ENCODE measurements at regions not wholly inside any gene's neighbourhood (a gene's known extent, or its start where the extent isn't known, plus 50 kb on each side); places are given as distances from the start of the nearest gene placed in this dataset.

DNA sequence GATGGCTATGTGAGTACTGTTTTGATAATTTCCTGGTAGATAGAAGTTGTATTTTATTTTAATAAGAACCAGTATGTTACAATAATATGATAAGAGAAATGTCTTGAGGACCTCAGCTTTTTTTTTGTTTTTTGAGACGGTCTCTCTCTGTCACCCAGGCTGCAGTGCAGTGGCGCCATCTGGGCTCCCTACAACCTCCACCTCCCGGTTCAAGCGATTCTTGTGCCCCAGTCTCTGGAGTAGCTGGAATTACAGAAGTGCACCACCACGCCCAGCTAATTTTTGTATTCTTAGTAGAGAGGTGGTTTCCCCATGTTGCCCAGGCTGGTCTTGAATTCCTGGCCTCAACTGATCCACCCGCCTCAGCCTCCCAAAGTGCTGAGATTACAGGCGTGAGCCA lies 968.1 kb upstream of the ADGRL4 start:
- no peaks in the 10 kb centered on the region for H3K9me3 ChIP-seq (ENCODE audit: control insufficient read depth, low read length, poor library complexity, severe bottlenecking)
- no peaks in the 10 kb centered on the region for H3K4me1 Mint-ChIP-seq
- ATAC-seq (no peak), DNase-seq (no peak)
- H3K4me3 Mint-ChIP-seq = no peak overlapping the region
- no peaks in the 10 kb centered on the region for H3K27me3 Mint-ChIP-seq
- no peaks in the 10 kb centered on the region for H3K36me3 Mint-ChIP-seq (ENCODE audit: low read depth)
- H3K27ac Mint-ChIP-seq = no peak overlapping the region

DNA sequence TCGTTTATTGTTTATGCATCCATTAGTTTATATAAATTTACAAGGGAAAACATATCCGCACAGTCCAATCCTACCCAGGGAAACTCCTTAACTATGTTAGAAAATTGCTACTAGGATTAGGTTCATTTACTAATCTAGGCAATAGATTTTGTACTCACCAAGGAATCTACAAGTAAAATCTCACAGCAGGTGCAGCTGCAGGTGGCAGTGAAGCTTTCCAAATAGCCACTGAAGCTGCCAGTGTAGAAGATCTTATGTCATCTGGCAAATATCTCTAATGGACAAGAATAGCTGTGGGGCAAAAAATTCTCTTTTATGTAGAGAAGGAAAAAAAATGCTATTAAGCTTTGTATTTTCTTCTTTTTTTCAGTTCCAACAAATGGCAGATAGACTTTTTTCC lies 963.4 kb upstream of the ADGRL4 start:
- H3K27me3 Mint-ChIP-seq = no peaks in the 10 kb centered on the region
- H3K36me3 Mint-ChIP-seq (ENCODE audit: low read depth) = no peaks in the 10 kb centered on the region
- H3K4me3 Mint-ChIP-seq = no peak overlapping the region
- H3K9me3 ChIP-seq (ENCODE audit: control insufficient read depth, low read length, poor library complexity, severe bottlenecking) = no peaks in the 10 kb centered on the region
- H3K4me1 Mint-ChIP-seq = no peaks in the 10 kb centered on the region
- no peak for ATAC-seq
- no peak overlapping the region for H3K27ac Mint-ChIP-seq
- no peak for DNase-seq

DNA sequence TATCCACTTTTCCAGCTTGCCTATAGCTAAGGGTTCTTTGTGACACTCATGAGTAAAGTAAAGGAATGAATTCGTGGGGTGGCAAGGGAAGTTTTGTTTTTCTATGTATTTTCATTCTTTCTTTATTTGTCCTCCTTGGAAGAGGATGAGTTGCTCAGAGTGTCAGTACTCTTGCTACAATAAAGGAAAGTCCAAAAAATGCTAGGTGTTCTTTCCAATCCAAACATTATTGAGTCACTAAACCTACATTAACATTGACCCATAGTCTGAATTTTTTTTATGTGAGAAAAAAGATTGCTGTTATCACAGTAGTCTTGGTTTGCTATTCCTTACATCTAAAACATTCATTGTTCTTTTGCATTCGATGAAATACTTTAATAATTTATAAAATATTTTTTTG lies 959.9 kb upstream of the ADGRL4 start:
- ATAC-seq (no peak), DNase-seq (no peak)
- no peak overlapping the region for H3K4me3 Mint-ChIP-seq
- H3K36me3 Mint-ChIP-seq (ENCODE audit: low read depth) = no peaks in the 10 kb centered on the region
- no peaks in the 10 kb centered on the region for H3K27me3 Mint-ChIP-seq
- no peak overlapping the region for H3K27ac Mint-ChIP-seq
- no peaks in the 10 kb centered on the region for H3K9me3 ChIP-seq (ENCODE audit: control insufficient read depth, low read length, poor library complexity, severe bottlenecking)
- no peaks in the 10 kb centered on the region for H3K4me1 Mint-ChIP-seq

DNA sequence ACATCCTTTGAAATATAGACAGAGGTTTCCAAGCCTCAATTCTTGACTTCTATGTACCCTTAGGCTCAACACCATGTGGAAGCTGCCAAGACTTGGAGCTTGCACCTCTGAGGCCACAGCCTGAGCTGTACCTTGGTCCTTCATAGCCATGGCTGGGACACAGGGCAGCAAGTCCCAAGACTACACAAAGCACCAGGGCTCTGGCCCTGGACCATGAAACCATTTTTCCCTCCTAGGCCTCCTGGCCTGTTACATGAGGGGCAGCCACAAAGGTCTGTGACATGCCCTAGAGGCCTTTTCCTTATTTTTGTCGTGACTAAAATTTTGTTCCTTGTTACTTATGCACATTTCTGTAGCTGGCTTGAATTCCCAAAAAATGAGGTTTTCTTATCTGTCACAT lies 953.1 kb upstream of the ADGRL4 start:
- Mint-ChIP-seq H3K36me3 (ENCODE audit: low read depth) (no peaks in the 10 kb centered on the region), H3K4me3 (no peak overlapping the region), H3K4me1 (no peaks in the 10 kb centered on the region), H3K27ac (no peak overlapping the region), H3K27me3 (no peaks in the 10 kb centered on the region)
- H3K9me3 ChIP-seq (ENCODE audit: control insufficient read depth, low read length, poor library complexity, severe bottlenecking) = no peaks in the 10 kb centered on the region
- no peak for ATAC-seq
- DNase-seq = no peak

DNA sequence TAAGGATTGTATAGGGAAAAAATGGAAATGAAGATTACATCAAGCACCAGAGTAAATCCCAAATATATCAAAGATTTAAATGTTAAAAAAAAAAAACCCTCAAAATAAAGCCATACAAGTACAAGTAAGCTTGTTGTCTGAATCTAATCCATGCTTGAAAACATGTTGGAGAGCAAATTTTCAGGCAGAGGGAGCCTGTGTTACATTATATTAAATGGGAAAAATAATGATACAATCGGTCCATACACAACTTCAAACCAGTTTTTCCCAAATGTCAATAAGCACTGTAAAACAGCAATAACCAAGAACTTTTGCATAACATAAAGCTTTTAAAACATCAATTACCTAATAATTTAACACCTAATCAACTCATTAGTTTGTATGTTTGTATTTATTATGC lies 949.4 kb upstream of the ADGRL4 start:
- no peaks in the 10 kb centered on the region for H3K27me3 Mint-ChIP-seq
- no peak overlapping the region for H3K4me3 Mint-ChIP-seq
- no peaks in the 10 kb centered on the region for H3K36me3 Mint-ChIP-seq (ENCODE audit: low read depth)
- H3K4me1 Mint-ChIP-seq = no peaks in the 10 kb centered on the region
- no peak for ATAC-seq
- no peak for DNase-seq
- H3K27ac Mint-ChIP-seq = no peak overlapping the region
- no peaks in the 10 kb centered on the region for H3K9me3 ChIP-seq (ENCODE audit: control insufficient read depth, low read length, poor library complexity, severe bottlenecking)

DNA sequence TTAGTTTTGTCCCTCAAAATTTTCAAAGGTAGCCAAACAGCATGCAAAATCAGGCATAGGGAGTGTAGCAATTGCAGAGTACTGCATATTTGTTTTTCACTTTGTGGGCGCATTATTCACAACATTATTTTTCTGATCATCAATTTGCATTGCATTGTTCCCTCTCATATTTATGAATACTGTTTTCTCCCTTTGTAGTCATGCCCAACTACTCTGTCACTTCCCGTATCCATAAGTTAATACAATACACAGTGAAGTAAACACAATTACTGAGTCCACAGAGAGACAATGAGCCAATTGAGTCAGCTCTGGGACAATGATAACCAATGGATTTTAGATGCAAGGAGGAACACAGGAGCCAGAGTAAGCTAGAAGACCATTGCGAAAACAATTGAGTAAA lies 944.0 kb upstream of the ADGRL4 start:
- no peak for ATAC-seq

DNA sequence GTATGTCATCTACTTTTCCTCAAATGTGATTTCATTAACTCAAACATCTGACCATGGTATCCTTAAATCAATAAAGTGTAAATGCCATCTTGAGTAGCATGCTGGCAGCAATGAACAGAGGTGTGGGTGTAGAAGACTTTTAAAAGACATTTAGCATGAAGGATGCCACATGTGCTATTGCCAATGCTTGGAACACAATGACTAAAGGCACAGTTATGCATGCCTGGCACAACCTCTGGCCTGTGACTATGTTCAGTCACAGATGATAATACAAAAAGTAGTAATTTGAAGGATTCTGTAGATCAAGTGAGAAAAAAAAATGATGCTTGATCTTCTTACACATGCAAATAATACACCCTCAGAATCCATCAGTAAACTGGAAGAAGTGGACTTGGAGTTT lies 938.9 kb upstream of the ADGRL4 start:
- no peak overlapping the region for H3K4me3 Mint-ChIP-seq
- ATAC-seq (no peak), DNase-seq (no peak)
- no peaks in the 10 kb centered on the region for H3K36me3 Mint-ChIP-seq (ENCODE audit: low read depth)
- no peaks in the 10 kb centered on the region for H3K9me3 ChIP-seq (ENCODE audit: control insufficient read depth, low read length, poor library complexity, severe bottlenecking)
- no peaks in the 10 kb centered on the region for H3K4me1 Mint-ChIP-seq
- H3K27ac Mint-ChIP-seq = no peak overlapping the region
- no peaks in the 10 kb centered on the region for H3K27me3 Mint-ChIP-seq

More for the DNA sequence above, 944.0 kb upstream of the ADGRL4 start:
- Mint-ChIP-seq H3K36me3 (ENCODE audit: low read depth) (no peaks in the 10 kb centered on the region), H3K27me3 (no peaks in the 10 kb centered on the region), H3K27ac (no peak overlapping the region), H3K4me1 (no peaks in the 10 kb centered on the region), H3K4me3 (no peak overlapping the region)
- H3K9me3 ChIP-seq (ENCODE audit: control insufficient read depth, low read length, poor library complexity, severe bottlenecking) = no peaks in the 10 kb centered on the region
- no peak for DNase-seq

DNA sequence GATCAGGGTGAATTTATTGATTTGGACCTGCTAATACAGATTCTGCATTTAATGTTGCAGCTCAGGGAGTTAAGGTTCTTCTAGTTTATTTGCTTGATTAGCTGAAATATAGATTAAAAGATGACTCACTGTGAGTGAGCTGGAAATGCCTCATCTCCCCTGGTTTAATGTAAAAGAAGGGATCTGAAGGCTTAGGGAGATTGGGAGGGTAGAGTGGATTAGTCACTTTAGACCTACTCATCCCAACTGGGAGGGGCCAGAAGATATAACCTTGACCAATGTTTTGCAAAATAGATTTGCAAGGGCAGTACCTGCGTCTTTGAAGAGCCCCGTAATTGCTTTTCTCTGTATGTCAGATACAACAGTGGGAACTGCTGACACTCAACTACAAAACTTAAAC lies 922.8 kb upstream of the ADGRL4 start:
- Mint-ChIP-seq H3K27me3 (no peaks in the 10 kb centered on the region), H3K4me1 (no peaks in the 10 kb centered on the region), H3K36me3 (ENCODE audit: low read depth) (no peaks in the 10 kb centered on the region), H3K27ac (no peak overlapping the region), H3K4me3 (no peak overlapping the region)
- H3K9me3 ChIP-seq (ENCODE audit: control insufficient read depth, low read length, poor library complexity, severe bottlenecking) = no peaks in the 10 kb centered on the region
- DNase-seq (no peak), ATAC-seq (no peak)

DNA sequence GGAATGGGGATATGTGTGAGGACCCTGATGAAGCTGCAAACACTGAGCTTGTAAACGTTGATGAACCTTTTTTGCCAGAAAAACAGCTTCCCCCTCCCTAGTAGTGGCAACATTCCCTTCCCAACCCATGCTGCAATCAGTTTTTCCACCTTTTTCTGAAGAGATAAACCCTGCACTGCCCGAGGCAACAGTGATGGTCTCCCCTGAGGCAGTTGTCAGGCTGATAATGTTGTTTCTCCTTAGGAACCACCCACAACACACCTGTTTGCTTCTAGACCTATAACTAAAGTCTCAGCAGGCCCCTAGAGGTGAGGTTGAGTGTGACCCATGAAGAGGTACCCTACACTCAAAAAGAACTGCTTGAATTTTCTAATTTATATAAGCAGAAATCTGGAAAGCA lies 922.4 kb upstream of the ADGRL4 start:
- no peaks in the 10 kb centered on the region for H3K4me1 Mint-ChIP-seq
- ATAC-seq = no peak
- H3K27ac Mint-ChIP-seq = no peak overlapping the region
- H3K36me3 Mint-ChIP-seq (ENCODE audit: low read depth) = no peaks in the 10 kb centered on the region
- no peaks in the 10 kb centered on the region for H3K27me3 Mint-ChIP-seq
- no peak for DNase-seq
- H3K4me3 Mint-ChIP-seq = no peak overlapping the region
- H3K9me3 ChIP-seq (ENCODE audit: control insufficient read depth, low read length, poor library complexity, severe bottlenecking) = no peaks in the 10 kb centered on the region

DNA sequence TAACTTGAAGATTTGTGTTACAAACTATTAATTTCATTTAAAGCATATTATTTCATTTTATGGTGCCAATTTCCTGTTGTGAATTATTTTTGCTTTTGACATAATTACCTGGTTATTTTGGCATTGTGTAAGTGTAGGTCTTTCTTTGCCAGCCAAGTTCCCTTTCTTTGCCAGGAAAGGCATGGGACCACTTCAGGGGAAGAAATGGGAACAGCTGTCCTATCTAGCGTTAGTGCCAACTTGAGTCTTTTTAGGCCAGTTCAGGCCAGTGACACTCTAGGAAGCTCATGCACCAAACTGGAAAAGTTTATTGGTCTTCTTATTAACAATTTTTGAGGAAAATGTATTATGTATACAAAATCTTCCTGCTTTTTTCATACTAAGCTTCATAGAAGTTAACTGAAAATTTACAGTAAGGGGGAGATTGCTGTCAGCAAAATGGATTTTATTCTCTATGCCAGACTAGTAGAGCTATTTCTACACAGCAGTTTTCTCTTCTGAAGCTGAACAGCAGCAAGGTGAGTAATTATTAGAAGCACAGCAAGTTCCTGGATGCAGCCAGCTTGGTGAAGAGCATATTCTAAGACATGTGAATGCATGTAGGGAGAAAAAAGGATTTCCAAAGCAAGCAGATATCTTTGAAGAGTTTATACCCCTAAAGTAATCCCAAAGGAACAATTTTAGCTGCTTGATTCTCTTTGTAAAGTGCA lies 914.6 kb upstream of the ADGRL4 start:
- no peaks in the 10 kb centered on the region for H3K4me1 Mint-ChIP-seq
- no peak for ATAC-seq
- no peaks in the 10 kb centered on the region for H3K27me3 Mint-ChIP-seq
- no peak overlapping the region for H3K4me3 Mint-ChIP-seq
- H3K27ac Mint-ChIP-seq = no peak overlapping the region
- no peak for DNase-seq
- H3K9me3 ChIP-seq (ENCODE audit: control insufficient read depth, low read length, poor library complexity, severe bottlenecking) = no peaks in the 10 kb centered on the region
- H3K36me3 Mint-ChIP-seq (ENCODE audit: low read depth) = no peaks in the 10 kb centered on the region

DNA sequence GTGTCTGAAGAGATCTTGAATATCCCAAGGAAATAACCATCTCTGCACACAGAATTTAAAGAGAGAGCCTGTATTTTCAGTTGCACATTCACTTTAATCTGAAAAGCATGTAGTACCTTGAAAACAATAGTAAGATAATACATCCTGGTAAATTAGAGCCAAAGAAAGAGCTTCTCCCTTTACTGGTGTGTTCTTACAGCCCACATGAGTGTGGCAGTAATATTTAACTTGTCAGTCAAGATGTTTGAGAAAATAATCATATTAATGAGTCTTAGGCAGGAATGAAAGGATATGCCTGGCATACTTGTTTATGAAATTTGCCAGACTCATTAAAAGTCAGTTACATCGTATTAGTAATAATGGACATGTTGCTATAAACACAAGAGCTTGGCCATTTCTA lies 908.4 kb upstream of the ADGRL4 start:
- H3K27me3 Mint-ChIP-seq = no peaks in the 10 kb centered on the region
- no peaks in the 10 kb centered on the region for H3K4me1 Mint-ChIP-seq
- DNase-seq = no peak
- no peak for ATAC-seq
- H3K9me3 ChIP-seq (ENCODE audit: control insufficient read depth, low read length, poor library complexity, severe bottlenecking) = no peaks in the 10 kb centered on the region
- no peak overlapping the region for H3K4me3 Mint-ChIP-seq
- H3K27ac Mint-ChIP-seq = no peak overlapping the region
- H3K36me3 Mint-ChIP-seq (ENCODE audit: low read depth) = no peaks in the 10 kb centered on the region

DNA sequence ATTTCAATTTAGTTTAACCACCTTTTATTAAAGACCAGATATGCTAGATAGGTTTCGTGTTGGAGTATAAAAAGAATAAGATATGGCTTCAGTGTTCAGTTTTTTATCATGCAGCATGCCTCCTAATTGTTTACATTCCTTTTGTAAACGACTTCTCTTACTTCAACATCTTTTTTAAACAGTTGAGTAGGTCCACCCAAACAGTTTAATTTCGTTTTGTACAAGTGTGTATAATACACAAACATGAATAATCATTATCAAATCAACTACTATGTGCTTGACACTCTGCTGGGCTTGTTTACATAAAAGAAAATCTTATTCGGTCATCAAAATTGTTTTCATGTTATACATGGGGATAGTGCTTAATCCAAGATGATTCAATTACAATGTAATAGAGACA lies 906.3 kb upstream of the ADGRL4 start:
- DNase-seq (no peak), ATAC-seq (no peak)
- no peaks in the 10 kb centered on the region for H3K9me3 ChIP-seq (ENCODE audit: control insufficient read depth, low read length, poor library complexity, severe bottlenecking)
- Mint-ChIP-seq H3K27me3 (no peaks in the 10 kb centered on the region), H3K4me1 (no peaks in the 10 kb centered on the region), H3K27ac (no peak overlapping the region), H3K36me3 (ENCODE audit: low read depth) (no peaks in the 10 kb centered on the region), H3K4me3 (no peak overlapping the region)

DNA sequence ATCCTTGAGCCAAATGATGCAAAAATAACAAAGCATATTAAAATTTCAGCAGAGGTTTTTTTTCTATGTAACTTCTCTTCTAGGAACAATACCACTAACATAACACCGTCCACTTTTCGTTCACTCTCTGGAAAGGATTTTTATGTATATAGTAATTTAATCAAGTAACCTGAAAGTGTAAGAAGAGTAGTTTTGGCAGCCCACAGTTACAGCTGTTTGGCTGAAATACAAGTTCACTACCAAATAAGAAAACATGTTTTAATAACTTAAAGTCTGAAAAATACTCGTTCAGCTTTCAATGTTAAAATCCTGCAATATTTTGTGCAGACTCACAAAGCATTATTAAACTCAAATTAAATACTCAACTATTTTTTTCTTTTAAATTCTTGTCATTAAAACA lies 896.8 kb upstream of the ADGRL4 start:
- ATAC-seq = no peak
- no peak overlapping the region for H3K4me3 Mint-ChIP-seq

DNA sequence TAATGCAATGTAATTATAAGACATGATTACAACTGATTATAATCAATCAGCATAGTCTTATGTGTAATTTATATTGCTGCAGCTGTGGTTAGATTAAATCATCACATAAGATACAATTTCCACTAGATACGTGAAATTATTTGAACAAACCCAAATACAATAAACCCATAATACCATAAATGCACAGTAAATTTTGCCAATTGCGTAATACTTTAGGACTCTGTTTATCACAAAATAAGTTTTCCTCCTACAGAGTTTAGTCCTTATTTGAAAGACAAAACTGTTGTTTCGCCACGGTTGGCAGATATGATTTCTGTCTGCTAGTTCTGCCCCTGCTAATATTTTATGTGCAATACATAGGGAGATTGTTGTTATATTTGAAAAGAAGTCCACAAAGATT lies 895.9 kb upstream of the ADGRL4 start:
- H3K9me3 ChIP-seq (ENCODE audit: control insufficient read depth, low read length, poor library complexity, severe bottlenecking) = no peaks in the 10 kb centered on the region
- DNase-seq = no peak
- Mint-ChIP-seq H3K27me3 (no peaks in the 10 kb centered on the region), H3K4me3 (no peak overlapping the region), H3K36me3 (ENCODE audit: low read depth) (no peaks in the 10 kb centered on the region), H3K27ac (no peak overlapping the region), H3K4me1 (no peaks in the 10 kb centered on the region)
- no peak for ATAC-seq

More for the DNA sequence above, 896.8 kb upstream of the ADGRL4 start:
- DNase-seq = no peak
- H3K27me3 Mint-ChIP-seq = no peaks in the 10 kb centered on the region
- no peaks in the 10 kb centered on the region for H3K4me1 Mint-ChIP-seq
- no peaks in the 10 kb centered on the region for H3K9me3 ChIP-seq (ENCODE audit: control insufficient read depth, low read length, poor library complexity, severe bottlenecking)
- H3K36me3 Mint-ChIP-seq (ENCODE audit: low read depth) = no peaks in the 10 kb centered on the region
- no peak overlapping the region for H3K27ac Mint-ChIP-seq
